Hepatocyte (in vitro differentiated cells): ENCODE measurements at regions not wholly inside any gene's neighbourhood (a gene's known extent, or its start where the extent isn't known, plus 50 kb on each side); places are given as distances from the start of the nearest gene placed in this dataset.

ENCODE experiments used
- EZH2phosphoT487 ChIP-seq: fragments of 200-600 bp; sonication (generic); IDR thresholded peaks from one replicate; pipeline ENCODE4 v1.6.1; 2018; ENCODE audit warnings: antibody characterized with exemption, mild to moderate bottlenecking, low read depth, moderate library complexity; ENCODE audit not compliant: unreplicated experiment, severe bottlenecking
- TF ChIP-seq, protein P1 (sequence below): fragments of 200-600 bp; sonication (generic); IDR thresholded peaks from 2 replicates; pipeline ENCODE4 v1.5.1; 2016; ENCODE audit warnings: antibody characterized with exemption, mild to moderate bottlenecking; ENCODE audit not compliant: poor library complexity

DNA sequence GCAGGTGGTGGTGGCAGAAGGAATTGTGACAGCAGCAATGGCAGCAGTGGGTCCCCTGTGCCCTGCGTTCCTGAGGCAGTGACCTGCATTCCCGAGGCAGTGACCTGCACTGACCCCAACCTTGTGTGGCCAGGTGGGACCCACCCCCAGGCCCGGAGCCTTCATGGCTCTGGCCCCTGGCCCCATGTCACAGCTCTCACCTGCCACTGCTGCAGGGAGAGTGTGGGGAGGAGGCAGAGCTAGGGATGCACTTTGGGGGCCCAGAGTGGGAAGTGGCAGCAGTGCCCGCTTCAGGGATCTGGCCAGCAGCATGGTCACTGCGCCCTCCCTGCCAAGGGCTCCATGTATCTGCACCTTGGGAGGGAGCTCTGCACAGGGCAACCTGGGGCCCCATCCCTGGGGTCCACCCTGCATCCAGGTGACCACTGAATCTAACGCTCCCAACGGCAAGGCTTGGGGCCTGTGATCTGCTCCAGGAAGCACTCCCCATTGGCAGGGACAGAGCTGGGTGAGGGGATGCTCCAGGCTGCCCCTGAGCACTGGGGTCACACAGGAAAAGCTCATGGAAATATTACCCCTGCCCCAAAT lies 618.6 kb downstream of the RWDD3 start:
- TF ChIP-seq, protein P1, sequence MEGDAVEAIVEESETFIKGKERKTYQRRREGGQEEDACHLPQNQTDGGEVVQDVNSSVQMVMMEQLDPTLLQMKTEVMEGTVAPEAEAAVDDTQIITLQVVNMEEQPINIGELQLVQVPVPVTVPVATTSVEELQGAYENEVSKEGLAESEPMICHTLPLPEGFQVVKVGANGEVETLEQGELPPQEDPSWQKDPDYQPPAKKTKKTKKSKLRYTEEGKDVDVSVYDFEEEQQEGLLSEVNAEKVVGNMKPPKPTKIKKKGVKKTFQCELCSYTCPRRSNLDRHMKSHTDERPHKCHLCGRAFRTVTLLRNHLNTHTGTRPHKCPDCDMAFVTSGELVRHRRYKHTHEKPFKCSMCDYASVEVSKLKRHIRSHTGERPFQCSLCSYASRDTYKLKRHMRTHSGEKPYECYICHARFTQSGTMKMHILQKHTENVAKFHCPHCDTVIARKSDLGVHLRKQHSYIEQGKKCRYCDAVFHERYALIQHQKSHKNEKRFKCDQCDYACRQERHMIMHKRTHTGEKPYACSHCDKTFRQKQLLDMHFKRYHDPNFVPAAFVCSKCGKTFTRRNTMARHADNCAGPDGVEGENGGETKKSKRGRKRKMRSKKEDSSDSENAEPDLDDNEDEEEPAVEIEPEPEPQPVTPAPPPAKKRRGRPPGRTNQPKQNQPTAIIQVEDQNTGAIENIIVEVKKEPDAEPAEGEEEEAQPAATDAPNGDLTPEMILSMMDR = no peak
- no peak for TF ChIP-seq EZH2phosphoT487
